Astrocyte of the cerebellum (primary cell): ENCODE measurements at regions not wholly inside any gene's neighbourhood (a gene's known extent, or its start where the extent isn't known, plus 50 kb on each side); places are given as distances from the start of the nearest gene placed in this dataset.

ENCODE experiments used
- DNase-seq: peaks from one replicate; pipeline ENCODE4 v3.0.0-alpha.2; 2011; ENCODE audit warnings: low read depth
- H3K4me3 ChIP-seq: 2 replicates; pipeline ENCODE4 v1.5.1; 2011; ENCODE audit warnings: mild to moderate bottlenecking, low read depth, low read length, moderate library complexity
- CTCF ChIP-seq: IDR thresholded peaks from 2 replicates; pipeline ENCODE4 v1.5.1; 2012; ENCODE audit warnings: low read length, low read depth, moderate library complexity, mild to moderate bottlenecking; ENCODE audit errors: missing control alignments
- in situ Hi-C: cut with HindIII; loops from 2 replicates; pipeline ENCODE4 v1.10.0; 2017; ENCODE audit warnings: low sequenced_read_pairs

GRCh38 chr2:151161821-151162551 is 99.7 kb downstream of the RBM43 start:
- DNase-seq, result peak; percentile 32
- in situ Hi-C loops, result no loop called here

GRCh38 chr2:151159109-151159662 is 102.5 kb downstream of the RBM43 start:
- in situ Hi-C loops, result no loop called here
- no peak overlapping the region for H3K4me3 ChIP-seq
- peak; percentile 36 for DNase-seq
- TF ChIP-seq CTCF, result no peak

More at GRCh38 chr2:151161821-151162551, 99.7 kb downstream of the RBM43 start:
- TF ChIP-seq CTCF, result peak; percentile 63
- H3K4me3 ChIP-seq, result no peak overlapping the region

- in situ Hi-C loops, result no loop called here
- no peak for DNase-seq
- H3K4me3 ChIP-seq, result no peak overlapping the region
Observed at GRCh38 chr2:151157000-151157735, 104.5 kb downstream of the RBM43 start.

GRCh38 chr2:151156431-151156830 is 105.2 kb downstream of the RBM43 start:
- no peak overlapping the region for H3K4me3 ChIP-seq
- in situ Hi-C loops, result no loop called here
- no peak for TF ChIP-seq CTCF
- no peak for DNase-seq

More at GRCh38 chr2:151157000-151157735, 104.5 kb downstream of the RBM43 start:
- TF ChIP-seq CTCF, result no peak

- in situ Hi-C loops, result no loop called here
- no peak for TF ChIP-seq CTCF
- H3K4me3 ChIP-seq, result no peak overlapping the region
- no peak for DNase-seq
Observed at GRCh38 chr2:151153601-151154000, 108.1 kb downstream of the RBM43 start.

- DNase-seq, result no peak
- in situ Hi-C loops, result no loop called here
- no peak for TF ChIP-seq CTCF
- H3K4me3 ChIP-seq, result no peak overlapping the region
Observed at GRCh38 chr2:151150331-151151320, 111.0 kb downstream of the RBM43 start.
